Keratinocyte (primary cell): ENCODE measurements at regions not wholly inside any gene's neighbourhood (a gene's known extent, or its start where the extent isn't known, plus 50 kb on each side); places are given as distances from the start of the nearest gene placed in this dataset.

ENCODE experiments used
- DNase-seq: peaks from one replicate; pipeline ENCODE4 v3.0.0-alpha.2; 2011; ENCODE audit warnings: low read depth, missing footprints, low spot score
- FAIRE-seq: peaks from 2 replicates; lab custom pipeline; 2011; peaks lifted over from hg19 to GRCh38; lab: Jason Lieb, UNC
- H2AFZ ChIP-seq: 2 replicates; pipeline ENCODE4 v1.6.0; 2012; ENCODE audit warnings: low read length, control low read depth, inconsistent platforms; ENCODE audit not compliant: control insufficient read depth
- H3K27ac ChIP-seq: 2 replicates; pipeline ENCODE4 v1.5.1; 2011; ENCODE audit warnings: low read length; ENCODE audit not compliant: control insufficient read depth, insufficient read depth
- H3K27me3 ChIP-seq: 3 replicates; pipeline ENCODE4 v1.6.0; 2011; ENCODE audit warnings: low read length; ENCODE audit not compliant: control insufficient read depth, insufficient read depth; ENCODE audit errors: extremely low read depth
- H3K36me3 ChIP-seq, 2 experiments: 2 replicates in 1 of 2; 3 replicates in 1 of 2; pipeline ENCODE4 v1.5.1; 2011; ENCODE audit warnings: low read length in 2 of 2, mild to moderate bottlenecking in 1 of 2; ENCODE audit not compliant: control insufficient read depth in 2 of 2, insufficient read depth in 2 of 2; ENCODE audit errors: extremely low read depth in 1 of 2
- H3K4me1 ChIP-seq: 3 replicates; pipeline ENCODE4 v1.5.1; 2011; ENCODE audit warnings: low read length; ENCODE audit not compliant: control insufficient read depth, insufficient read depth; ENCODE audit errors: extremely low read depth
- H3K4me2 ChIP-seq: 3 replicates; pipeline ENCODE4 v1.6.0; 2011; ENCODE audit warnings: low read depth, low read length; ENCODE audit not compliant: control insufficient read depth, insufficient read depth; ENCODE audit errors: extremely low read depth
- H3K4me3 ChIP-seq, 3 experiments: fragments of 200-600 bp in 1 of 3; sonication (generic) in 1 of 3; 2 replicates in 2 of 3; 3 replicates in 1 of 3; pipeline ENCODE4 v1.5.1; 2011 to 2016; ENCODE audit warnings: low read length in 3 of 3, mild to moderate bottlenecking in 3 of 3, control low read depth in 2 of 3, inconsistent platforms in 1 of 3, low read depth in 1 of 3, mixed read lengths in 1 of 3, mixed run types in 1 of 3, moderate library complexity in 1 of 3; ENCODE audit not compliant: control insufficient read depth in 2 of 3, insufficient read depth in 2 of 3; ENCODE audit errors: extremely low read depth in 1 of 3
- H3K79me2 ChIP-seq: 2 replicates; pipeline ENCODE4 v1.6.0; 2012; ENCODE audit warnings: low read length; ENCODE audit not compliant: control insufficient read depth, insufficient read depth
- H3K9ac ChIP-seq: 3 replicates; pipeline ENCODE4 v1.6.0; 2011; ENCODE audit warnings: low read length; ENCODE audit not compliant: control insufficient read depth, insufficient read depth; ENCODE audit errors: extremely low read depth
- H3K9me1 ChIP-seq: 3 replicates; pipeline ENCODE4 v1.6.0; 2011; ENCODE audit warnings: low read length; ENCODE audit not compliant: control insufficient read depth, insufficient read depth; ENCODE audit errors: extremely low read depth
- H3K9me3 ChIP-seq: 2 replicates; pipeline ENCODE4 v1.5.1; 2012; ENCODE audit warnings: low read depth, low read length; ENCODE audit not compliant: control insufficient read depth
- H4K20me1 ChIP-seq: 3 replicates; pipeline ENCODE4 v1.6.0; 2011; ENCODE audit warnings: low read length; ENCODE audit not compliant: control insufficient read depth, insufficient read depth; ENCODE audit errors: extremely low read depth
- CTCF ChIP-seq, 3 experiments: IDR thresholded peaks in 1 of 3; conservative IDR thresholded peaks in 1 of 3; optimal IDR thresholded peaks in 1 of 3; 2 replicates in 2 of 3; 3 replicates in 1 of 3; pipeline versions ENCODE3 to v1.5.1; 2011; ENCODE audit warnings: low read length in 3 of 3, mild to moderate bottlenecking in 3 of 3, moderate library complexity in 2 of 3, control low read depth in 1 of 3, inconsistent platforms in 1 of 3; ENCODE audit not compliant: insufficient read depth in 2 of 3; ENCODE audit errors: extremely low read depth in 1 of 3
- EZH2 ChIP-seq: IDR thresholded peaks from one replicate; pipeline ENCODE4 v1.6.1; 2012; ENCODE audit warnings: inconsistent platforms, mild to moderate bottlenecking, low read length, moderate library complexity
- dilution Hi-C: fragments of 300-500 bp; cut with MboI; formaldehyde crosslinking; loops from one replicate; pipeline ENCODE4 v1.7.0; 2020; ENCODE audit warnings: low sequenced_read_pairs; ENCODE audit not compliant: extremely low pct_ligation_motif_present

- Histone ChIP-seq H3K79me2 (no peaks in the 10 kb centered on the region), H3K9me3 (no peaks in the 10 kb centered on the region), H3K27me3 (peaks cover 3% of the 10 kb centered on the region), H3K36me3 (no peaks in the 10 kb centered on the region), H3K4me3 (no peak overlapping the region), H3K9me1 (no peaks in the 10 kb centered on the region), H3K27ac (no peak overlapping the region), H3K9ac (no peak overlapping the region), H2AFZ (no peak overlapping the region), H3K4me1 (peaks cover 9% of the 10 kb centered on the region), H4K20me1 (no peaks in the 10 kb centered on the region), H3K4me2 (no peak overlapping the region)
- DNase-seq (no peak), FAIRE-seq (no peak)
- dilution Hi-C loops, result no loop called here
- no peak for TF ChIP-seq EZH2
- TF ChIP-seq CTCF (optimal IDR thresholded peaks at IDR 0.05 in 1 of 3, IDR thresholded peaks at IDR 0.05 in 1 of 3, conservative IDR thresholded peaks at IDR 0.05 in 1 of 3; ENCODE audit: extremely low read depth in 1 of 3, insufficient read depth in 2 of 3, low read length in 3 of 3), result no peak
Observed at GRCh38 chr1:229002037-229002436, 266.8 kb downstream of the RHOU start.

- FAIRE-seq, result no peak
- dilution Hi-C loops, result no loop called here
Observed at GRCh38 chr1:229002451-229002960, 267.2 kb downstream of the RHOU start.

More at GRCh38 chr1:229002451-229002960, 267.2 kb downstream of the RHOU start:
- H3K9ac ChIP-seq, result no peak overlapping the region
- no peak overlapping the region for H2AFZ ChIP-seq
- H3K4me3 ChIP-seq, result no peak overlapping the region
- H4K20me1 ChIP-seq, result no peaks in the 10 kb centered on the region
- no peaks in the 10 kb centered on the region for H3K9me1 ChIP-seq
- H3K27me3 ChIP-seq, result peaks cover 3% of the 10 kb centered on the region
- H3K4me2 ChIP-seq, result no peak overlapping the region
- no peaks in the 10 kb centered on the region for H3K79me2 ChIP-seq
- peaks cover 9% of the 10 kb centered on the region for H3K4me1 ChIP-seq
- H3K27ac ChIP-seq, result no peak overlapping the region
- TF ChIP-seq EZH2, result no peak
- TF ChIP-seq CTCF (optimal IDR thresholded peaks at IDR 0.05 in 1 of 3, IDR thresholded peaks at IDR 0.05 in 1 of 3, conservative IDR thresholded peaks at IDR 0.05 in 1 of 3; ENCODE audit: extremely low read depth in 1 of 3, insufficient read depth in 2 of 3, low read length in 3 of 3), result no peak
- H3K36me3 ChIP-seq, result no peaks in the 10 kb centered on the region
- no peak for DNase-seq
- H3K9me3 ChIP-seq, result no peaks in the 10 kb centered on the region
